Neural cell (in vitro differentiated cells): ENCODE measurements at regions not wholly inside any gene's neighbourhood (a gene's known extent, or its start where the extent isn't known, plus 50 kb on each side); places are given as distances from the start of the nearest gene placed in this dataset.

Source experiments
- H2AFZ ChIP-seq: fragments of 200-600, 300-800 bp; sonication (generic), shearing (Covaris generic); 2 replicates; pipeline ENCODE4 v1.6.0; 2014; ENCODE audit warnings: low read depth, mild to moderate bottlenecking, antibody characterized with exemption, low read length, moderate library complexity
- H3F3A ChIP-seq: fragments of 200-600 bp; shearing (Covaris generic); 2 replicates; pipeline ENCODE4 v1.6.1; 2016; ENCODE audit warnings: mild to moderate bottlenecking, moderate library complexity, mixed read lengths, antibody characterized with exemption, low read length; ENCODE audit not compliant: insufficient read depth, poor library complexity, severe bottlenecking
- H3K27ac ChIP-seq: fragments of 200-600, 300-800 bp; sonication (generic), shearing (Covaris generic); 2 replicates; pipeline ENCODE4 v1.5.1; 2014; ENCODE audit warnings: mild to moderate bottlenecking, low read length, moderate library complexity
- H3K27me3 ChIP-seq: fragments of 300-800, 200-600 bp; sonication (generic), shearing (Covaris generic); 2 replicates; pipeline ENCODE4 v1.6.0; 2014; ENCODE audit warnings: mild to moderate bottlenecking, low read depth, low read length, moderate library complexity; ENCODE audit not compliant: insufficient read depth
- H3K36me3 ChIP-seq: fragments of 300-800, 200-600 bp; sonication (generic), shearing (Covaris generic); 2 replicates; pipeline ENCODE4 v1.5.1; 2014; ENCODE audit warnings: mild to moderate bottlenecking, antibody characterized with exemption, low read length, moderate library complexity; ENCODE audit not compliant: insufficient read depth
- H3K4me2 ChIP-seq: fragments of 300-800, 200-600 bp; sonication (generic), shearing (Covaris generic); 2 replicates; pipeline ENCODE4 v1.6.0; 2014; ENCODE audit warnings: mild to moderate bottlenecking, low read length
- H3K4me3 ChIP-seq: fragments of 300-800, 200-600 bp; sonication (generic), shearing (Covaris generic); 2 replicates; pipeline ENCODE4 v1.5.1; 2014; ENCODE audit warnings: mild to moderate bottlenecking, low read length, moderate library complexity
- H3K79me2 ChIP-seq: fragments of 200-600 bp; shearing (Covaris generic); replicated peaks from 2 replicates; pipeline ENCODE4 v1.6.0; 2014; ENCODE audit warnings: mild to moderate bottlenecking, low read length, moderate library complexity; ENCODE audit not compliant: insufficient read depth
- H3K9ac ChIP-seq: fragments of 300-800, 200-600 bp; sonication (generic), shearing (Covaris generic); 2 replicates; pipeline ENCODE4 v1.6.1; 2016; ENCODE audit warnings: mild to moderate bottlenecking, low read length, mixed read lengths
- H3K9me2 ChIP-seq: fragments of 200-600 bp; shearing (Covaris generic); 2 replicates; pipeline ENCODE4 v1.6.1; 2016; ENCODE audit warnings: mild to moderate bottlenecking, low read length, mixed read lengths; ENCODE audit not compliant: insufficient read depth
- H3K9me3 ChIP-seq: fragments of 200-600, 300-800 bp; sonication (generic), shearing (Covaris generic); 2 replicates; pipeline ENCODE4 v1.6.1; 2016; ENCODE audit warnings: mild to moderate bottlenecking, mixed run types, low read length, moderate library complexity, mixed read lengths
- H4K20me1 ChIP-seq: fragments of 200-600 bp; shearing (Covaris generic); 2 replicates; pipeline ENCODE4 v1.6.1; 2016; ENCODE audit warnings: mild to moderate bottlenecking, mixed run types; ENCODE audit not compliant: insufficient read depth
- EP300 ChIP-seq: fragments of 450-650 bp; conservative IDR thresholded peaks from 2 replicates; pipeline ENCODE4 v1.6.1; 2014; ENCODE audit warnings: antibody characterized with exemption, mild to moderate bottlenecking, moderate library complexity; ENCODE audit not compliant: poor library complexity, severe bottlenecking
- EZH2 ChIP-seq: fragments of 200-600, 300-800 bp; shearing (Covaris generic), sonication (generic); IDR thresholded peaks from 2 replicates; pipeline ENCODE4 v1.6.1; 2014; ENCODE audit warnings: antibody characterized with exemption, low read length, borderline replicate concordance, mild to moderate bottlenecking; ENCODE audit not compliant: insufficient read depth, poor library complexity, severe bottlenecking
- MXI1 ChIP-seq: fragments of 450-650 bp; conservative IDR thresholded peaks from 2 replicates; pipeline ENCODE4 v1.6.1; 2014; ENCODE audit warnings: antibody characterized with exemption, mild to moderate bottlenecking; ENCODE audit not compliant: poor library complexity, severe bottlenecking
- POLR2AphosphoS5 ChIP-seq: IDR thresholded peaks from 2 replicates; pipeline ENCODE4 v1.6.1; 2012
- RAD21 ChIP-seq: fragments of 450-650 bp; conservative IDR thresholded peaks from 2 replicates; pipeline ENCODE4 v1.6.1; 2014; ENCODE audit warnings: antibody characterized with exemption, mild to moderate bottlenecking, moderate library complexity
- SMC3 ChIP-seq: fragments of 450-650 bp; conservative IDR thresholded peaks from 2 replicates; pipeline ENCODE4 v1.6.1; 2014; ENCODE audit warnings: antibody characterized with exemption, mild to moderate bottlenecking, moderate library complexity; ENCODE audit not compliant: poor library complexity
- TAF1 ChIP-seq: IDR thresholded peaks from 2 replicates; pipeline ENCODE4 v1.6.1; 2012; ENCODE audit warnings: low read depth
- TF ChIP-seq, protein P1 (sequence below): IDR thresholded peaks from 2 replicates; pipeline ENCODE4 v1.6.1; 2012; ENCODE audit warnings: borderline replicate concordance
- TF ChIP-seq, protein P2 (sequence below): fragments of 450-650 bp; IDR thresholded peaks from 2 replicates; pipeline ENCODE4 v1.5.1; 2014; ENCODE audit warnings: antibody characterized with exemption, mild to moderate bottlenecking, moderate library complexity; ENCODE audit not compliant: poor library complexity, severe bottlenecking

DNA sequence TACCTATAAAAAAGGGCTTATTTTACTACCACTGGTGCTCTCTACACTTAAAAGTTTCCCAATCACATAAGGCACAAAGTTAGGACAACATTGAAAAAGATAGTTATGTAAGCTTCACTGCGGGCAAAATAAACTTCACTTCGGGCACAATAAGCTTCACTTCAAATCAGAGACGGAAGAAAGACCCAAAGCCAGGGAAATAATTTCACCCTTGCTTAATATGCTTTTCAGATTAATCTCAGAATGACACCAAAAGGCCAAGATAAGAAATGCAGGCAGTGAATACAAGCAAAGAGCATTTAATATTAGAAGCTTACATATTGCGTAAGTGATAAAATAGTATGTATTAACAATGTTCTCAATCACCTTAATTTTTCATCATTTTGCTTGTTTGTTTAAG is 444.2 kb downstream of the SETD4 start:
- Histone ChIP-seq H4K20me1 (no peaks in the 10 kb centered on the region), H3K79me2 (no peaks in the 10 kb centered on the region), H3K9ac (no peak overlapping the region), H3K9me2 (no peaks in the 10 kb centered on the region), H3K4me3 (no peak overlapping the region), H2AFZ (no peak overlapping the region), H3K27ac (no peak overlapping the region), H3K9me3 (no peaks in the 10 kb centered on the region), H3K27me3 (no peaks in the 10 kb centered on the region), H3F3A (no peaks in the 10 kb centered on the region), H3K4me2 (no peak overlapping the region), H3K36me3 (no peaks in the 10 kb centered on the region)
- TF ChIP-seq SMC3 (no peak), MXI1 (no peak), POLR2AphosphoS5 (no peak), EP300 (no peak), RAD21 (peak; percentile 46), TAF1 (no peak), EZH2 (no peak)
- TF ChIP-seq, protein P1, sequence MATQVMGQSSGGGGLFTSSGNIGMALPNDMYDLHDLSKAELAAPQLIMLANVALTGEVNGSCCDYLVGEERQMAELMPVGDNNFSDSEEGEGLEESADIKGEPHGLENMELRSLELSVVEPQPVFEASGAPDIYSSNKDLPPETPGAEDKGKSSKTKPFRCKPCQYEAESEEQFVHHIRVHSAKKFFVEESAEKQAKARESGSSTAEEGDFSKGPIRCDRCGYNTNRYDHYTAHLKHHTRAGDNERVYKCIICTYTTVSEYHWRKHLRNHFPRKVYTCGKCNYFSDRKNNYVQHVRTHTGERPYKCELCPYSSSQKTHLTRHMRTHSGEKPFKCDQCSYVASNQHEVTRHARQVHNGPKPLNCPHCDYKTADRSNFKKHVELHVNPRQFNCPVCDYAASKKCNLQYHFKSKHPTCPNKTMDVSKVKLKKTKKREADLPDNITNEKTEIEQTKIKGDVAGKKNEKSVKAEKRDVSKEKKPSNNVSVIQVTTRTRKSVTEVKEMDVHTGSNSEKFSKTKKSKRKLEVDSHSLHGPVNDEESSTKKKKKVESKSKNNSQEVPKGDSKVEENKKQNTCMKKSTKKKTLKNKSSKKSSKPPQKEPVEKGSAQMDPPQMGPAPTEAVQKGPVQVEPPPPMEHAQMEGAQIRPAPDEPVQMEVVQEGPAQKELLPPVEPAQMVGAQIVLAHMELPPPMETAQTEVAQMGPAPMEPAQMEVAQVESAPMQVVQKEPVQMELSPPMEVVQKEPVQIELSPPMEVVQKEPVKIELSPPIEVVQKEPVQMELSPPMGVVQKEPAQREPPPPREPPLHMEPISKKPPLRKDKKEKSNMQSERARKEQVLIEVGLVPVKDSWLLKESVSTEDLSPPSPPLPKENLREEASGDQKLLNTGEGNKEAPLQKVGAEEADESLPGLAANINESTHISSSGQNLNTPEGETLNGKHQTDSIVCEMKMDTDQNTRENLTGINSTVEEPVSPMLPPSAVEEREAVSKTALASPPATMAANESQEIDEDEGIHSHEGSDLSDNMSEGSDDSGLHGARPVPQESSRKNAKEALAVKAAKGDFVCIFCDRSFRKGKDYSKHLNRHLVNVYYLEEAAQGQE = no peak
- TF ChIP-seq, protein P2, sequence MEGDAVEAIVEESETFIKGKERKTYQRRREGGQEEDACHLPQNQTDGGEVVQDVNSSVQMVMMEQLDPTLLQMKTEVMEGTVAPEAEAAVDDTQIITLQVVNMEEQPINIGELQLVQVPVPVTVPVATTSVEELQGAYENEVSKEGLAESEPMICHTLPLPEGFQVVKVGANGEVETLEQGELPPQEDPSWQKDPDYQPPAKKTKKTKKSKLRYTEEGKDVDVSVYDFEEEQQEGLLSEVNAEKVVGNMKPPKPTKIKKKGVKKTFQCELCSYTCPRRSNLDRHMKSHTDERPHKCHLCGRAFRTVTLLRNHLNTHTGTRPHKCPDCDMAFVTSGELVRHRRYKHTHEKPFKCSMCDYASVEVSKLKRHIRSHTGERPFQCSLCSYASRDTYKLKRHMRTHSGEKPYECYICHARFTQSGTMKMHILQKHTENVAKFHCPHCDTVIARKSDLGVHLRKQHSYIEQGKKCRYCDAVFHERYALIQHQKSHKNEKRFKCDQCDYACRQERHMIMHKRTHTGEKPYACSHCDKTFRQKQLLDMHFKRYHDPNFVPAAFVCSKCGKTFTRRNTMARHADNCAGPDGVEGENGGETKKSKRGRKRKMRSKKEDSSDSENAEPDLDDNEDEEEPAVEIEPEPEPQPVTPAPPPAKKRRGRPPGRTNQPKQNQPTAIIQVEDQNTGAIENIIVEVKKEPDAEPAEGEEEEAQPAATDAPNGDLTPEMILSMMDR = peak; percentile 37

DNA sequence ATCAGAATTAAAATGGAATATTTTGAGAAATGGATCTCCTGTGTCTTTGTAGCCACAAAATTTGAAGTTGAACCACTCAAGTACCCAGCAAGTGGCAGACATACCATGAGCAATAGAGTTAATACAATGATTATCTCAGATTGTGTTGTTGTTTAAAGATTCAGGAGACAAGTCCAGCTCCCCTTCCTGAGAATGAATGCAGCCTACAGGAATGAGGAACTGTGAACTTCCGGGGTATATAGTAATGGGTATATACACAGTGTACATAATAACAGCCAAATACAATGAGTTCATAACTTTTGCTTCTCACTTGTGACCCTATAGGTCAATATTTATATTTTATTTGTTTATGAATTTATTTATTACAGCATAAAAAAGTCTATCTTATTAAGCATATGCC is 445.0 kb downstream of the SETD4 start:
- no peaks in the 10 kb centered on the region for H3F3A ChIP-seq
- no peaks in the 10 kb centered on the region for H3K9me2 ChIP-seq
- no peak overlapping the region for H3K4me2 ChIP-seq
- TF ChIP-seq RAD21 (no peak), SMC3 (no peak), EP300 (no peak), MXI1 (no peak), POLR2AphosphoS5 (no peak), TAF1 (no peak), EZH2 (no peak)
- TF ChIP-seq, protein P2 = no peak
- TF ChIP-seq, protein P1 = no peak
- H3K27ac ChIP-seq = no peak overlapping the region
- no peaks in the 10 kb centered on the region for H3K9me3 ChIP-seq
- H2AFZ ChIP-seq = no peak overlapping the region
- no peaks in the 10 kb centered on the region for H4K20me1 ChIP-seq
- H3K4me3 ChIP-seq = no peak overlapping the region
- H3K36me3 ChIP-seq = no peaks in the 10 kb centered on the region
- no peak overlapping the region for H3K9ac ChIP-seq
- H3K79me2 ChIP-seq = no peaks in the 10 kb centered on the region
- H3K27me3 ChIP-seq = no peaks in the 10 kb centered on the region
